H1 (cell line): ENCODE measurements at regions not wholly inside any gene's neighbourhood (a gene's known extent, or its start where the extent isn't known, plus 50 kb on each side); places are given as distances from the start of the nearest gene placed in this dataset.

Experiments used
- CTCF ChIP-seq, 3 experiments: IDR thresholded peaks; 1 replicate in 2 of 3; 2 replicates in 1 of 3; pipeline versions ENCODE4 v1.5.1 to v1.6.1; 2011; ENCODE audit warnings: low read length in 3 of 3, mild to moderate bottlenecking in 3 of 3, inconsistent platforms in 2 of 3, low read depth in 1 of 3, moderate library complexity in 1 of 3; ENCODE audit not compliant: insufficient read depth in 1 of 3; ENCODE audit errors: control extremely low read depth in 1 of 3
- POLR2A ChIP-seq, 2 experiments: IDR thresholded peaks; 1 replicate in 1 of 2; 2 replicates in 1 of 2; pipeline ENCODE4 v1.6.1; 2011; ENCODE audit warnings: low read depth in 2 of 2, low read length in 2 of 2, mild to moderate bottlenecking in 2 of 2; ENCODE audit errors: control extremely low read depth in 1 of 2
- SP2 ChIP-seq: IDR thresholded peaks from 2 replicates; pipeline ENCODE4 v1.6.1; 2012; ENCODE audit warnings: mild to moderate bottlenecking, low read length, inconsistent platforms

- TF ChIP-seq POLR2A (IDR thresholded peaks at IDR 0.05; ENCODE audit: control extremely low read depth in 1 of 2, low read depth in 2 of 2, low read length in 2 of 2) (no peak), CTCF (IDR thresholded peaks at IDR 0.05; ENCODE audit: control extremely low read depth in 1 of 3, insufficient read depth in 1 of 3, low read depth in 1 of 3, low read length in 3 of 3) (no peak), SP2 (no peak)
Measured at GRCh38 chr6:140252099-140252498, 877.7 kb upstream of the CITED2 start.
